PC-3 (cell line): ENCODE measurements at regions not wholly inside any gene's neighbourhood (a gene's known extent, or its start where the extent isn't known, plus 50 kb on each side); places are given as distances from the start of the nearest gene placed in this dataset.

Experiments
- CTCF ChIP-seq: fragments of 300-600 bp; sonication (generic); conservative IDR thresholded peaks from 2 replicates; pipeline ENCODE4 v1.5.1; 2017; ENCODE audit warnings: antibody characterized with exemption, low read depth, mild to moderate bottlenecking, low read length
- EZH2 ChIP-seq: fragments of 300-600 bp; sonication (generic); IDR thresholded peaks from one replicate; pipeline ENCODE4 v1.6.1; 2017; ENCODE audit warnings: antibody characterized with exemption, mild to moderate bottlenecking, low read length; ENCODE audit not compliant: unreplicated experiment
- EZH2phosphoT487 ChIP-seq: fragments of 300-600 bp; sonication (generic); IDR thresholded peaks from 2 replicates; pipeline ENCODE4 v1.6.1; 2018; ENCODE audit warnings: mild to moderate bottlenecking, antibody characterized with exemption, low read length, borderline replicate concordance

GRCh38 chr4:163610648-163611047, 116.2 kb downstream of the TMA16 start:
- TF ChIP-seq EZH2 (no peak), CTCF (no peak), EZH2phosphoT487 (no peak)
